ENCODE measurements at regions not wholly inside any gene's neighbourhood (a gene's known extent, or its start where the extent isn't known, plus 50 kb on each side); places are given as distances from the start of the nearest gene placed in this dataset.

DNA sequence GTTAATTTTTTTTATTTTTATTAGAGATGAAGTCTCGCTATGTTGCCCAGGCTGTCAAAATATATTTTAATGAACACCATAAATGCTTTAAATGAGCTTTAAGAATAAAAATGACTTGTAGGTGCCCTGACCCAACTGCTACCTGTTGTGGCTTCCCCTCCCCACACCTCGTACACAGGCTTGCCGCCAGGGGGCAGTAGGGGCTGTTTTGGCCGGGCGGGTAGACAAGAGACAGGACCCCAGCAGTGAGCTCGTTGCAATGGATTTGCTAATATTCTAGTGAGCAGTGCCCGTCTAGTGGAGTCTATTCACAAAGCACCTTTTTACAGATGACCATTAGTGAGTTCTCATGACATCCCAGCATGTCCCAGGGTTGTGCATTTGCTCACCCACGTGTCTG is 418.1 kb downstream of the OCA2 start:
- TF ChIP-seq, protein P1, sequence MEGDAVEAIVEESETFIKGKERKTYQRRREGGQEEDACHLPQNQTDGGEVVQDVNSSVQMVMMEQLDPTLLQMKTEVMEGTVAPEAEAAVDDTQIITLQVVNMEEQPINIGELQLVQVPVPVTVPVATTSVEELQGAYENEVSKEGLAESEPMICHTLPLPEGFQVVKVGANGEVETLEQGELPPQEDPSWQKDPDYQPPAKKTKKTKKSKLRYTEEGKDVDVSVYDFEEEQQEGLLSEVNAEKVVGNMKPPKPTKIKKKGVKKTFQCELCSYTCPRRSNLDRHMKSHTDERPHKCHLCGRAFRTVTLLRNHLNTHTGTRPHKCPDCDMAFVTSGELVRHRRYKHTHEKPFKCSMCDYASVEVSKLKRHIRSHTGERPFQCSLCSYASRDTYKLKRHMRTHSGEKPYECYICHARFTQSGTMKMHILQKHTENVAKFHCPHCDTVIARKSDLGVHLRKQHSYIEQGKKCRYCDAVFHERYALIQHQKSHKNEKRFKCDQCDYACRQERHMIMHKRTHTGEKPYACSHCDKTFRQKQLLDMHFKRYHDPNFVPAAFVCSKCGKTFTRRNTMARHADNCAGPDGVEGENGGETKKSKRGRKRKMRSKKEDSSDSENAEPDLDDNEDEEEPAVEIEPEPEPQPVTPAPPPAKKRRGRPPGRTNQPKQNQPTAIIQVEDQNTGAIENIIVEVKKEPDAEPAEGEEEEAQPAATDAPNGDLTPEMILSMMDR (IDR thresholded peaks at IDR 0.05): peak in 1 of 6 experiments; percentile 9
- no peak for TF ChIP-seq POLR2A (IDR thresholded peaks at IDR 0.05)

All from thyroid gland (tissue), 4 donors.